HEK293 (cell line): ENCODE measurements at regions not wholly inside any gene's neighbourhood (a gene's known extent, or its start where the extent isn't known, plus 50 kb on each side); places are given as distances from the start of the nearest gene placed in this dataset.

ENCODE experiments used
- CTCF ChIA-PET: fragments of 350-600 bp; formaldehyde crosslinking; extraction: SDS; loops from one replicate; lab custom pipeline; 2021; ENCODE audit warnings: antibody characterized with exemption; lab: Yijun Ruan, JAX
- POLR2A ChIA-PET: fragments of 300-600 bp; formaldehyde crosslinking; extraction: SDS; loops from one replicate; lab custom pipeline; 2020; ENCODE audit warnings: antibody characterized with exemption, inconsistent platforms; lab: Yijun Ruan, JAX
- H3K27ac ChIP-seq: fragments of 200-500 bp; sonication (Bioruptor generic); 2 replicates; pipeline ENCODE4 v1.5.1; 2014; ENCODE audit warnings: low read depth, low read length, control low read depth, inconsistent platforms; ENCODE audit errors: extremely low read depth
- H3K36me3 ChIP-seq, 2 experiments: fragments of 200-500 bp in 1 of 2; sonication (Bioruptor generic) in 1 of 2; 1 replicate in 1 of 2; 2 replicates in 1 of 2; pipeline ENCODE4 v1.5.1; 2014 to 2017; ENCODE audit warnings: inconsistent platforms in 2 of 2, low read length in 2 of 2; ENCODE audit not compliant: control insufficient read depth in 2 of 2, insufficient read depth in 1 of 2
- H3K4me1 ChIP-seq: fragments of 200-500 bp; sonication (Bioruptor generic); 2 replicates; pipeline ENCODE4 v1.5.1; 2014; ENCODE audit warnings: mild to moderate bottlenecking, low read length, inconsistent platforms; ENCODE audit not compliant: control insufficient read depth, insufficient read depth
- H3K4me3 ChIP-seq: 2 replicates; pipeline ENCODE4 v1.5.1; 2011; ENCODE audit warnings: low read depth, mild to moderate bottlenecking, control low read depth, low read length, moderate library complexity
- H3K9me3 ChIP-seq: fragments of 200-500 bp; sonication (Bioruptor generic); 2 replicates; pipeline ENCODE4 v1.5.1; 2014; ENCODE audit warnings: low read depth, low read length, inconsistent platforms; ENCODE audit not compliant: control insufficient read depth, insufficient read depth
- CTCF ChIP-seq: fragments of 450-650 bp; formaldehyde crosslinking; IDR thresholded peaks from 2 replicates; pipeline ENCODE4 v1.5.1; 2016; ENCODE audit warnings: missing biosample characterization, missing genetic modification characterization
- INSM2 ChIP-seq: fragments of 450-650 bp; formaldehyde crosslinking; IDR thresholded peaks from 2 replicates; pipeline ENCODE4 v1.5.1; 2016; ENCODE audit warnings: missing biosample characterization, missing genetic modification characterization
- KLF10 ChIP-seq: fragments of 450-650 bp; IDR thresholded peaks from 2 replicates; pipeline ENCODE4 v1.5.1; 2018; ENCODE audit warnings: missing biosample characterization, mild to moderate bottlenecking, missing genetic modification characterization
- RBAK ChIP-seq: fragments of 450-650 bp; formaldehyde crosslinking; IDR thresholded peaks from 2 replicates; pipeline ENCODE4 v1.5.1; 2016; ENCODE audit warnings: missing biosample characterization, missing genetic modification characterization
- TCF7L2 ChIP-seq: IDR thresholded peaks from 2 replicates; pipeline ENCODE4 v1.6.1; 2011; ENCODE audit warnings: low read depth, mild to moderate bottlenecking, inconsistent platforms, low read length, moderate library complexity, borderline replicate concordance
- ZBTB48 ChIP-seq: fragments of 450-650 bp; formaldehyde crosslinking; IDR thresholded peaks from 2 replicates; pipeline ENCODE4 v1.5.1; 2016; ENCODE audit warnings: missing biosample characterization, missing genetic modification characterization
- ZBTB49 ChIP-seq: fragments of 450-650 bp; formaldehyde crosslinking; IDR thresholded peaks from 2 replicates; pipeline ENCODE4 v1.5.1; 2016; ENCODE audit warnings: missing biosample characterization, missing genetic modification characterization, low read depth
- ZNF132 ChIP-seq: fragments of 450-650 bp; formaldehyde crosslinking; IDR thresholded peaks from 2 replicates; pipeline ENCODE4 v1.5.1; 2017; ENCODE audit warnings: missing biosample characterization, missing genetic modification characterization, borderline replicate concordance
- ZNF2 ChIP-seq: fragments of 450-650 bp; formaldehyde crosslinking; IDR thresholded peaks from 2 replicates; pipeline ENCODE4 v1.5.1; 2016; ENCODE audit warnings: missing biosample characterization, missing genetic modification characterization
- ZNF221 ChIP-seq: fragments of 450-650 bp; formaldehyde crosslinking; IDR thresholded peaks from 2 replicates; pipeline ENCODE4 v1.5.1; 2017; ENCODE audit warnings: missing biosample characterization, missing genetic modification characterization, borderline replicate concordance
- ZNF311 ChIP-seq: fragments of 450-650 bp; formaldehyde crosslinking; IDR thresholded peaks from 2 replicates; pipeline ENCODE4 v1.5.1; 2017; ENCODE audit warnings: missing biosample characterization, missing genetic modification characterization, borderline replicate concordance
- ZNF341 ChIP-seq: fragments of 450-650 bp; formaldehyde crosslinking; IDR thresholded peaks from 2 replicates; pipeline ENCODE4; 2016; ENCODE audit warnings: low read depth, missing biosample characterization, missing genetic modification characterization
- ZNF423 ChIP-seq: fragments of 450-650 bp; formaldehyde crosslinking; IDR thresholded peaks from 2 replicates; pipeline ENCODE4 v1.5.1; 2016; ENCODE audit warnings: missing biosample characterization, missing genetic modification characterization
- ZNF514 ChIP-seq: fragments of 450-650 bp; formaldehyde crosslinking; IDR thresholded peaks from 2 replicates; pipeline ENCODE4 v1.5.1; 2016; ENCODE audit warnings: missing biosample characterization, missing genetic modification characterization
- ZNF521 ChIP-seq: fragments of 450-650 bp; formaldehyde crosslinking; IDR thresholded peaks from 2 replicates; pipeline ENCODE4 v1.5.1; 2017; ENCODE audit warnings: missing biosample characterization, mild to moderate bottlenecking, missing genetic modification characterization
- ZNF555 ChIP-seq: fragments of 450-650 bp; formaldehyde crosslinking; conservative IDR thresholded peaks from 2 replicates; pipeline ENCODE4 v1.5.1; 2017; ENCODE audit warnings: missing biosample characterization, mild to moderate bottlenecking, missing genetic modification characterization, inconsistent platforms
- ZNF654 ChIP-seq: fragments of 450-650 bp; formaldehyde crosslinking; IDR thresholded peaks from 2 replicates; pipeline ENCODE4 v1.5.1; 2016; ENCODE audit warnings: low read depth, missing biosample characterization, missing genetic modification characterization
- ZNF830 ChIP-seq: fragments of 450-650 bp; IDR thresholded peaks from 2 replicates; pipeline ENCODE4 v1.5.0; 2018; ENCODE audit warnings: missing biosample characterization, missing genetic modification characterization, low read depth, mild to moderate bottlenecking, moderate library complexity
- TF ChIP-seq, protein P1 (sequence below): fragments of 450-650 bp; formaldehyde crosslinking; IDR thresholded peaks from 2 replicates; pipeline ENCODE4 v1.5.1; 2017; ENCODE audit warnings: missing biosample characterization, missing genetic modification characterization
- TF ChIP-seq, protein P2 (sequence below): fragments of 450-650 bp; formaldehyde crosslinking; IDR thresholded peaks from 2 replicates; pipeline ENCODE4 v1.5.1; 2017; ENCODE audit warnings: missing biosample characterization, missing genetic modification characterization
- TF ChIP-seq, protein P3 (sequence below): fragments of 450-650 bp; formaldehyde crosslinking; IDR thresholded peaks from 2 replicates; pipeline ENCODE4 v1.5.1; 2016; ENCODE audit warnings: missing biosample characterization, missing genetic modification characterization

- no peak for TF ChIP-seq CTCF
- TF ChIP-seq INSM2 = no peak
- TF ChIP-seq, protein P1, sequence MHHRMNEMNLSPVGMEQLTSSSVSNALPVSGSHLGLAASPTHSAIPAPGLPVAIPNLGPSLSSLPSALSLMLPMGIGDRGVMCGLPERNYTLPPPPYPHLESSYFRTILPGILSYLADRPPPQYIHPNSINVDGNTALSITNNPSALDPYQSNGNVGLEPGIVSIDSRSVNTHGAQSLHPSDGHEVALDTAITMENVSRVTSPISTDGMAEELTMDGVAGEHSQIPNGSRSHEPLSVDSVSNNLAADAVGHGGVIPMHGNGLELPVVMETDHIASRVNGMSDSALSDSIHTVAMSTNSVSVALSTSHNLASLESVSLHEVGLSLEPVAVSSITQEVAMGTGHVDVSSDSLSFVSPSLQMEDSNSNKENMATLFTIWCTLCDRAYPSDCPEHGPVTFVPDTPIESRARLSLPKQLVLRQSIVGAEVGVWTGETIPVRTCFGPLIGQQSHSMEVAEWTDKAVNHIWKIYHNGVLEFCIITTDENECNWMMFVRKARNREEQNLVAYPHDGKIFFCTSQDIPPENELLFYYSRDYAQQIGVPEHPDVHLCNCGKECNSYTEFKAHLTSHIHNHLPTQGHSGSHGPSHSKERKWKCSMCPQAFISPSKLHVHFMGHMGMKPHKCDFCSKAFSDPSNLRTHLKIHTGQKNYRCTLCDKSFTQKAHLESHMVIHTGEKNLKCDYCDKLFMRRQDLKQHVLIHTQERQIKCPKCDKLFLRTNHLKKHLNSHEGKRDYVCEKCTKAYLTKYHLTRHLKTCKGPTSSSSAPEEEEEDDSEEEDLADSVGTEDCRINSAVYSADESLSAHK = no peak
- TF ChIP-seq ZNF423 (tag by site-specific recombination) = no peak
- no peak for TF ChIP-seq ZNF654 (tag by site-specific recombination)
- TF ChIP-seq KLF10 = no peak
- TF ChIP-seq ZNF555 (tag by site-specific recombination) = no peak
- TF ChIP-seq ZBTB48 (tag by site-specific recombination) = no peak
- TF ChIP-seq, protein P2, sequence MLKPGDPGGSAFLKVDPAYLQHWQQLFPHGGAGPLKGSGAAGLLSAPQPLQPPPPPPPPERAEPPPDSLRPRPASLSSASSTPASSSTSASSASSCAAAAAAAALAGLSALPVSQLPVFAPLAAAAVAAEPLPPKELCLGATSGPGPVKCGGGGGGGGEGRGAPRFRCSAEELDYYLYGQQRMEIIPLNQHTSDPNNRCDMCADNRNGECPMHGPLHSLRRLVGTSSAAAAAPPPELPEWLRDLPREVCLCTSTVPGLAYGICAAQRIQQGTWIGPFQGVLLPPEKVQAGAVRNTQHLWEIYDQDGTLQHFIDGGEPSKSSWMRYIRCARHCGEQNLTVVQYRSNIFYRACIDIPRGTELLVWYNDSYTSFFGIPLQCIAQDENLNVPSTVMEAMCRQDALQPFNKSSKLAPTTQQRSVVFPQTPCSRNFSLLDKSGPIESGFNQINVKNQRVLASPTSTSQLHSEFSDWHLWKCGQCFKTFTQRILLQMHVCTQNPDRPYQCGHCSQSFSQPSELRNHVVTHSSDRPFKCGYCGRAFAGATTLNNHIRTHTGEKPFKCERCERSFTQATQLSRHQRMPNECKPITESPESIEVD = no peak
- TF ChIP-seq ZNF521 (tag by site-specific recombination) = no peak
- TF ChIP-seq, protein P3, sequence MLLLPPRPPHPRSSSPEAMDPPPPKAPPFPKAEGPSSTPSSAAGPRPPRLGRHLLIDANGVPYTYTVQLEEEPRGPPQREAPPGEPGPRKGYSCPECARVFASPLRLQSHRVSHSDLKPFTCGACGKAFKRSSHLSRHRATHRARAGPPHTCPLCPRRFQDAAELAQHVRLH (tag by site-specific recombination) = no peak
- TF ChIP-seq ZNF341 (tag by site-specific recombination) = no peak
- no peak for TF ChIP-seq ZNF132
- no peak for TF ChIP-seq ZNF221 (tag by site-specific recombination)
- TF ChIP-seq ZNF514 (tag by site-specific recombination) = no peak
- no peak for TF ChIP-seq RBAK (tag by site-specific recombination)
- no peak for TF ChIP-seq ZNF830 (tag by site-specific recombination)
- TF ChIP-seq, all 188 proteins: peak for 0
- Histone ChIP-seq H3K9me3 (no peaks in the 10 kb centered on the region), H3K4me3 (no peak overlapping the region), H3K36me3 (no peaks in the 10 kb centered on the region), H3K27ac (no peak overlapping the region), H3K4me1 (no peaks in the 10 kb centered on the region)
- ChIA-PET POLR2A (no interaction called here), CTCF (no interaction called here)
These were observed 2352.3 kb downstream of the PCDH7 start for GRCh38 chr4:33072298-33073089.

- ChIA-PET POLR2A (no interaction called here), CTCF (interaction anchor here (1.0 kb wide), 1 partner anchor 13 kb away, joined by 4 read pairs; no protein-coding TSS in a partner anchor)
- TF ChIP-seq TCF7L2 (no peak), ZNF2 (tag by site-specific recombination) (no peak), ZBTB49 (tag by site-specific recombination) (no peak), ZNF311 (tag by site-specific recombination) (no peak)
- TF ChIP-seq, protein P1 = no peak
- no peaks in the 10 kb centered on the region for H3K4me1 ChIP-seq
- H3K4me3 ChIP-seq = no peak overlapping the region
- no peaks in the 10 kb centered on the region for H3K9me3 ChIP-seq
- H3K27ac ChIP-seq = no peak overlapping the region
- no peaks in the 10 kb centered on the region for H3K36me3 ChIP-seq
These were observed 2353.6 kb downstream of the PCDH7 start for GRCh38 chr4:33073811-33074210.
